Brain pericyte (primary cell): ENCODE measurements at regions not wholly inside any gene's neighbourhood (a gene's known extent, or its start where the extent isn't known, plus 50 kb on each side); places are given as distances from the start of the nearest gene placed in this dataset.

Experiments used
- DNase-seq: peaks from one replicate; pipeline ENCODE4 v3.0.0-alpha.2; 2012; ENCODE audit warnings: low read depth, low spot score

GRCh38 chr19:27793644-27794493, 1419.1 kb downstream of the UQCRFS1 start:
- peak; percentile 82 for DNase-seq

- DNase-seq: no peak
These were observed 1419.8 kb downstream of the UQCRFS1 start for GRCh38 chr19:27793128-27793643.

- no peak for DNase-seq
These were observed 1420.3 kb downstream of the UQCRFS1 start for GRCh38 chr19:27792576-27793127.

DNA sequence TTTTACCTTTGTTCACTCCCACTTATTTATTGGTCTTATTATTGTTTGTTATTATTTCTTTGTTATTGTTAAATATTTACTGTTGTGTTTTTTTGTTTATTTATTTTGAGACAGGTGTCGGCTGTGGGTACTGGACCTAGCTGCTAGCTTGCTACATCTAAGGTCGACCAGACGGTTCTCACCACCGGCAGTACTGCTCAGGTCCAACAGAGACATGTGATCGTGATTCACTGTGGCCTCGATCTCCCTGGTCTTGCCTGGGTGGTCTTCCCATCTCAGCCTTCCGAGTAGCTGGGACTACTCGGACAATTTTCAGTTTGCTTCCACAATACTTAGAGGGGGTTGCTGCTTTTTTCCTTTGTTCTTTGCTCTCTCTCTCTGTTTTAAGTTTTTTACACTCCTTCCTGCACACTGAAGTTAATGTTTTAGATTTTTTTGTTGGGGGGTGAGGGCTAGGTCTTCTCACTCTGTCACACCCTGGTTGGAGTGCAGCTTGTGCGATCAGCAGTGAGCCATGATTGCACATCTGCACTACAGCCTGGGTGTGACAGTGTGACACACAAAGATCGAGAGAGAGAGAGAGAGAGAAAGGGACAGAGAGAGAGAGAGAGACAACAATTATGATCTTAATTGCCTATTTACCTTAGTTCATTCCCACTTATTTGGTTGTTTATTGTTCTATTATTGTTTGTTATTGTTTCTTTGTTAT, 1432.4 kb downstream of the UQCRFS1 start:
- no peak for DNase-seq

GRCh38 chr19:27779954-27780353, 1433.0 kb downstream of the UQCRFS1 start:
- DNase-seq: no peak

GRCh38 chr19:27777726-27778125, 1435.2 kb downstream of the UQCRFS1 start:
- DNase-seq: no peak

DNA sequence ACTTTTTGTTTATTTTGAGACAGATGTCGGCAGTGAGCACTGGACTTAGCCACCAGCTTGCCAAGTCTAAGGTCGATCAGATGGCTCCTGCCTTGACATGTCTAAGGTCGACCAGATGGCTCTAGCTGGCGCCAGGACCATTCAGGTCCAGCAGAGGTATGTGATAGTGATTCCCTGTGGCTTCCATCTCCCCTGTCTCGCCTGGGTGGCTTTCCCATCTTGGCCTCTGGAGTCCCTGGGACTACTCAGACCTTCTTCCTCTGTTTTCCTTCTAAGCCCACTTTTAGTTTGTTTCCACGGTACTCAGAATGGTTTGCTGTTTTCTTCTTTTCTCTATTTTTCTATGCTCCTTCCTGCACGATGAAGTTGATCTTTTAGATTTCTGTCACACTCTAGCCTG, 1435.7 kb downstream of the UQCRFS1 start:
- no peak for DNase-seq

DNA sequence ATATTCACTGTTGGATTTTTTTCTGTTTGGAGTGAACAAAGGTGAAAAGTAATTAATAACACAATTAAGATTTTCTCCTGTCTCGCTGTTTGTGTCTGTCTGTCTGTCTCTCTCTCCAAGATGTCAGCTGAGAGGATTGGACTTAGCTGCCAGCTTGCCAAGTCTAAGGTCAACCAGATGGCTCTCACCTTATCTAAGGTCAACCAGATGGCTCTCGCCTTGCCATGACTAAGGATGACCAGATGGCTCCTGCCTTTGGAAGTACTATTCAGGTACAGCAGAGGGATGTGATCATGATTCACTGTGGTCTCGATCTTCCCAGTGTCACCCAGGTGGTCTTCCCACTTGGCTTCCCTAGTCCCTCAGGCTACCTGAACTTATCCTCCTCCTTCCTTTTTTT, 1436.4 kb downstream of the UQCRFS1 start:
- no peak for DNase-seq

DNA sequence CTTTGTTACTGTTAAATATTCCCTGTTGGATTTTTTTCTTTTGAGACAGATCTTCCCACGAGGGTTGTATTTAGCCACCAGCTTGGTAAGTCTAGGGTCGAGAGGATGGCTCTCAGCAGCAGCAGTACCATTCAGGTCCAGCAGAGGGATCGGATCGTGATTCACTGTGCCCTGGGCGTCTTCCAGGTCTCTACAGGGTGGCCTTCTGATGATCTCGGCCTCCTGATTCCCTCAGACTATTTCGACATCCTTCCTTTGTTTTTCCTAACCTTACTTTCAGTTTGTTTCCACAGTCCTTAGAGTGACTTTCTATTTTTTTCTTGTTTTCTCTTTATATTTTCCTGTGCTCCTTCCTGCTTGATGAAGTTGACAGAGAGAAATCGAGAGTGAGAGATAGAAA, 1436.9 kb downstream of the UQCRFS1 start:
- no peak for DNase-seq

DNA sequence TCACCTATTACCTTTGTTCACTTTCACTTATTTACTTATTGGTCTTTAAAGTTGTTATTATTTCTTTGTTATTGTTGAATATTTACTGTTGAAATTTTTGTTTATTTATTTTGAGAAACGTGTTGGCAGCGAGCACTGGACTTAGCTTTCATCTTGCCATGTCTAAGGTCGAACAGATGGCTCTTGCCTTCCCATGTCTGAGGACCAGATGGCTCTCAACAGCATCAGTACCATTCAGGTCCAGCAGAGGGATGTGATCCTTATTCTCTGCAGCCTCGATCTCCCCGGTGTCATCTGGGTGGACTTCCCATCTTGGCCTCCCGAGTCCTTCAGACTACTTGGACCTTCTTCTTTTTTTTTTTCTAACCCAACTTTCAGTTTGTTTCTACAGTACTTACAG, 1437.6 kb downstream of the UQCRFS1 start:
- no peak for DNase-seq

GRCh38 chr19:27774827-27775226, 1438.1 kb downstream of the UQCRFS1 start:
- no peak for DNase-seq

DNA sequence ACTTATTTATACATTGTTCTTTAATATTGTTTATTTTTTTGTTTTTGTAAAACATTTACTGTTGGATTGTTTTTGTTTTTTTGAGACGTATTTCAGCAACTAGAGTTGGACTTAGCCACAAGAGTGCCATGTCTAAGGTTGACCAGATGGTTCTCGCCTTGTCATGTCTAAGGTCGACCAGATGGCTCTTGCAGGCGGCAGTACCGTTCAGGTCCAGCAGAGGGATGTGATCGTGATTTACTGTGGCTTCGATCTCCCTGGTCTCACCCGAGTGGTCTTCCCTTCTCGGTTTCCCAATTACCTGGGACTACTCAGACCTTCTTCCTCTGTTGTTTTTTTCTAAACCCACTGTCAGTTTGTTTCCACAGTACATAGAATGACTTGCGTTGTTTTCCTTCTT, 1438.6 kb downstream of the UQCRFS1 start:
- DNase-seq: no peak

- DNase-seq: no peak
These were observed 1439.4 kb downstream of the UQCRFS1 start for GRCh38 chr19:27773318-27774094.

- no peak for DNase-seq
These were observed 1440.9 kb downstream of the UQCRFS1 start for GRCh38 chr19:27772059-27772458.

DNA sequence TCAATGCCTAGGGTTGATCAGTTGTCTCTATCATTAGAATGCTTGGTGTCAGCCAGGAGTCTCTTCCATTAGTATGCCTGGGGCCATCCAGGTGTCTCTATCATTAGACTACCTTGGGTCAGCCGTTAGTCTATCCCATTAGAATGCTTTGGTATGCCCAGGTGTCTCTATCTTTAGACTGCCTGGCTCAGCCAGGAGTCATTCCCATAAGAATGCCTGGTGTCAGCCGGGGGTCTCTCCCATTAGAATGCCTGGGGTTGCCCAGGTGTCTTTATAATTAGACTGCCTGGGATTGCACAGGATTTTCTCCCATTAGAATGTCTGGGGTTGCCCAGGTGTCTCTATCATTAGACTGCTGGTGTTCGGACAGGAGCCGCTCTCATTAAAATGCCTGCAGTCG, 1442.9 kb downstream of the UQCRFS1 start:
- no peak for DNase-seq

DNA sequence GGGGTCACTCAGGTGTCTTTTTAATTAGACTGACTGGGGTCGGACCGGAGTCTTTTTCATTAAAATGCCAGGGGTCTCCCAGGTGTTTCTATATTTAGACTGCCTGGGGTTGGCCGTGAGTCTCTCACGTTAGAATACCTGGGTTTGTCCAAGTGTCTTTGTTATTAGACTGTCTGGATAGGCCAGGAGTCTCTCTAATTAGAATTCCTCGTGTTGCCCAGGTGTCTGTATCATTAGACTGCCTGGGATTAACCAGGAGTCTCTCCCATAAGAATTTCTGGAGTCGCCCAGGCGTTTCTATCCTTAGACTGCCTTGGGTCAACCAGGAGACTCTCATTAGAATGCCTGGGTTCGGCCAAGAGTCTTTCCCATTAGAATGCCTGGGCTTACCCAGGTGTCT, 1445.7 kb downstream of the UQCRFS1 start:
- DNase-seq: no peak

- DNase-seq: no peak
These were observed 1446.8 kb downstream of the UQCRFS1 start for GRCh38 chr19:27765912-27766725.

DNA sequence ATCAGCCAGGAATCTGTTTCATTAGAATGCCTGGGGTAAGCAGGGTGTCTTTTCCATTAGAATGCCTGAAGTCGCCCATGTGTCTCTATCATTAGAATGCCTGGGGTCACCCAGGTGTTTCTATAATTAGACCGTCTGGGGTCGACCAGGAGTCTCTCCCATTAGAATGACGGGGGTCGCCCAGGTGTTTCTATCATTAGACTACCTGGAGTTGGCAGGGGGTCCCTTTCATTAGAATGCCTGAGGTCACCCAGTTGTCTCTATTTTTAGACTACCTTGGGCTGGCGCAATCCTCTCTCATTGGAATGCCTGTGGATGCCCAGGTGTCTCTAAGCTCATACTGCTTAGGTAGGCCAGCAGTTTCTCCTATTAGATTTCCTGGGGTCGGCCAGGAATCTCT, 1447.6 kb downstream of the UQCRFS1 start:
- DNase-seq: no peak

GRCh38 chr19:27764186-27764804, 1448.7 kb downstream of the UQCRFS1 start:
- no peak for DNase-seq

GRCh38 chr19:27762933-27763332, 1450.0 kb downstream of the UQCRFS1 start:
- DNase-seq: no peak
